Activated CD4-positive, alpha-beta memory T cell treated with anti-CD3 and anti-CD28 coated beads, Interleukin-2, amount 10 ng/mL, durations not matched to agents 7 days and 5 days (primary cell): ENCODE measurements at regions not wholly inside any gene's neighbourhood (a gene's known extent, or its start where the extent isn't known, plus 50 kb on each side); places are given as distances from the start of the nearest gene placed in this dataset.
"Not testable (repeated sequence)": the region's sequence is repeated elsewhere in the genome, so short reads cannot be mapped to it uniquely, and the experiment has no call there.

Source experiments
- CTCF ChIA-PET: fragments of 350-600 bp; sonication (Branson Sonifier 250); formaldehyde crosslinking; loops from one replicate; lab custom pipeline; 2021; ENCODE audit warnings: antibody characterized with exemption, inconsistent platforms; lab: Charles Lee
- POLR2A ChIA-PET: fragments of 350-600 bp; sonication (Branson Sonifier 250); formaldehyde crosslinking; loops from one replicate; lab custom pipeline; 2021; ENCODE audit warnings: antibody characterized with exemption; lab: Charles Lee
- DNase-seq: peaks from one replicate; pipeline ENCODE4 v3.0.0-alpha.2; 2020
- H3K27ac Mint-ChIP-seq: one replicate; pipeline ENCODE4 v1.8.0; 2021; ENCODE audit warnings: mild to moderate bottlenecking, mixed read lengths
- H3K27me3 Mint-ChIP-seq: one replicate; pipeline ENCODE4 v1.8.0; 2021; ENCODE audit warnings: mixed read lengths
- H3K36me3 Mint-ChIP-seq: one replicate; pipeline ENCODE4 v1.8.0; 2021; ENCODE audit warnings: low read depth, mixed read lengths
- H3K4me1 Mint-ChIP-seq: one replicate; pipeline ENCODE4 v1.8.0; 2021; ENCODE audit warnings: mixed read lengths
- H3K4me3 Mint-ChIP-seq: one replicate; pipeline ENCODE4 v1.8.0; 2021; ENCODE audit warnings: mild to moderate bottlenecking, mixed read lengths
- H3K9me3 Mint-ChIP-seq: one replicate; pipeline ENCODE4 v1.8.0; 2021; ENCODE audit warnings: mixed read lengths

- DNase-seq, result no peak
- H3K27me3 Mint-ChIP-seq, result peaks cover 3% of the 10 kb centered on the region
- H3K4me3 Mint-ChIP-seq, result no peak overlapping the region
- H3K4me1 Mint-ChIP-seq, result no peaks in the 10 kb centered on the region
- no peaks in the 10 kb centered on the region for H3K36me3 Mint-ChIP-seq
- ChIA-PET POLR2A (interaction anchor here (0.9 kb wide), 1 partner anchor 9 kb away, joined by 5 read pairs; no protein-coding TSS in a partner anchor), CTCF (no interaction called here)
- no peak overlapping the region for H3K27ac Mint-ChIP-seq
- H3K9me3 Mint-ChIP-seq, result no peaks in the 10 kb centered on the region
These were observed 230.9 kb downstream of the DUSP10 start for GRCh38 chr1:221510793-221511503.

DNA sequence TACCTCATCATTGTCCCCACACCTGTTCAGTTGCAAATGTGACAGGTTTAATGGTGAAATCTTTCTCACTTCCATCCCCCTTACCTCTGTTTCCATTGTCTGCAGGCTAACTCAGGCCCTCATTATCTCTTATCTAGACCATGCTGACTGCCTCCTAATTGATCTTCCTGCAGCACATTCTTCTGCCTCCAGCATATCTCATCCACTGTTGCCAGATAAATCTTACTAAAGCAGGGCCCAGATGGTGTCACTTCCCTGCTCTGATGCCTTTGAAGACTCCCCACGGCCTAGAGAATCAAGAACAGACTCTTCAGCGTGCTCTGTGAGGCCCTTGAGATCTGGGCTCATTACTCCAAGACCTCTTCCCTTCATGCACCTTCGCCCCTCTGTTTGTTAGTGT lies 230.1 kb downstream of the DUSP10 start:
- DNase-seq, result no peak
- ChIA-PET POLR2A (no interaction called here), CTCF (no interaction called here)
- no peaks in the 10 kb centered on the region for H3K27me3 Mint-ChIP-seq
- H3K4me3 Mint-ChIP-seq, result no peak overlapping the region
- H3K36me3 Mint-ChIP-seq, result no peaks in the 10 kb centered on the region
- no peaks in the 10 kb centered on the region for H3K9me3 Mint-ChIP-seq
- H3K27ac Mint-ChIP-seq, result no peak overlapping the region
- no peaks in the 10 kb centered on the region for H3K4me1 Mint-ChIP-seq

DNA sequence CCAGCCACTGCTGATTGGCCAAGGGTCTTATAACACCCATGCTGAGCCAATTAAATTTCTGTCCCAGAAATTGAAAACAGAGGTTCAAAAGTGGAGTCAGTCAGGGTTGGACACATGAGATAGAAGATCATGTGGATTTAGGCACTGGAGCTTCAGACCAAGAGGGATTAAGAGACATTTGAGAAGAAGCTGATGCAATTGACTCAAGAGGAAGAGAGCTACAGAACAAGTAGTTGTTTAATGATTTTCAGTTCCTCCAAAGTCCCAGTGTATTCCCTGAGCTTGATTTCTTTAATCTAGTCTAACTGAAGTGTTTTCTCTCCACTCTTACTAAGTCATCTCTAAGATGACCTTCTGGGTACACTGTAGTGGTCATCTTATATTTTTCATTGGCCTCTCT lies 227.1 kb downstream of the DUSP10 start:
- ChIA-PET POLR2A (no interaction called here), CTCF (no interaction called here)
- DNase-seq, result no peak
- H3K27me3 Mint-ChIP-seq, result no peaks in the 10 kb centered on the region
- no peaks in the 10 kb centered on the region for H3K36me3 Mint-ChIP-seq
- H3K9me3 Mint-ChIP-seq, result no peaks in the 10 kb centered on the region
- no peaks in the 10 kb centered on the region for H3K4me1 Mint-ChIP-seq
- no peak overlapping the region for H3K27ac Mint-ChIP-seq
- no peak overlapping the region for H3K4me3 Mint-ChIP-seq

GRCh38 chr1:221515496-221515895 lies 226.4 kb downstream of the DUSP10 start:
- Mint-ChIP-seq H3K9me3 (no peaks in the 10 kb centered on the region), H3K36me3 (no peaks in the 10 kb centered on the region), H3K27ac (no peak overlapping the region), H3K27me3 (no peaks in the 10 kb centered on the region), H3K4me3 (no peak overlapping the region), H3K4me1 (no peaks in the 10 kb centered on the region)
- ChIA-PET CTCF (no interaction called here), POLR2A (no interaction called here)
- DNase-seq, result no peak

GRCh38 chr1:221517961-221518360 lies 223.9 kb downstream of the DUSP10 start:
- Mint-ChIP-seq H3K36me3 (no peaks in the 10 kb centered on the region), H3K9me3 (no peaks in the 10 kb centered on the region), H3K4me1 (peaks cover 10% of the 10 kb centered on the region), H3K27me3 (no peaks in the 10 kb centered on the region), H3K4me3 (no peak overlapping the region), H3K27ac (no peak overlapping the region)
- POLR2A ChIA-PET, result no interaction called here
- DNase-seq, result no peak
- CTCF ChIA-PET, result no interaction called here

DNA sequence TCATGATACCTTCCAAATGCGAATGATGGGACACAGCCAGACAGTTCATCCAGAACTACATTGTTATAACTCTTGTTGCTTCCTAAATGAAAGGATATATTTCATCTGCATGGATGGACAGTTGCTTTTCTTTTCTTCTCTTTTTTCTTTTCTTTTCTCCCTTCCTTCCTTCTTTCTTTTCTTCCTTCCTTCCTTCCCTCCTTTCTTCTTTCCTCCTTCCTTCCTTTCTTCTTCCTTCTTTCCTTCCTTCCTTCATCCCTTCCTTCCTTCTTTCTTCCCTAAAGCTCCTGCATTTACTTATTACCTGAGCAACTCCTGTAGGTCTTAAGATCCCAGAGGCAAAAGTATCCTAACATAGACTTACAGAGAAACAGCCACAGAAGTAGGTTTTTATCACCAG lies 221.6 kb downstream of the DUSP10 start:
- Mint-ChIP-seq H3K4me3 (no peak overlapping the region), H3K27me3 (no peaks in the 10 kb centered on the region), H3K4me1 (peaks cover 11% of the 10 kb centered on the region), H3K9me3 (no peaks in the 10 kb centered on the region), H3K36me3 (no peaks in the 10 kb centered on the region), H3K27ac (no peak overlapping the region)
- POLR2A ChIA-PET, result interaction anchor here (1.1 kb wide), 1 partner anchor 10 kb away, joined by 5 read pairs; no protein-coding TSS in a partner anchor
- CTCF ChIA-PET, result interaction anchor here (0.7 kb wide), 1 partner anchor 507 kb away, joined by 4 read pairs; no protein-coding TSS in a partner anchor
- no peak for DNase-seq

- Mint-ChIP-seq H3K27ac (no peak overlapping the region), H3K9me3 (no peaks in the 10 kb centered on the region), H3K36me3 (no peaks in the 10 kb centered on the region), H3K27me3 (no peaks in the 10 kb centered on the region), H3K4me3 (no peak overlapping the region), H3K4me1 (peaks cover 11% of the 10 kb centered on the region)
- DNase-seq, result no peak
- POLR2A ChIA-PET, result no interaction called here
- CTCF ChIA-PET, result no interaction called here
These were observed 220.2 kb downstream of the DUSP10 start for GRCh38 chr1:221521686-221522085.

DNA sequence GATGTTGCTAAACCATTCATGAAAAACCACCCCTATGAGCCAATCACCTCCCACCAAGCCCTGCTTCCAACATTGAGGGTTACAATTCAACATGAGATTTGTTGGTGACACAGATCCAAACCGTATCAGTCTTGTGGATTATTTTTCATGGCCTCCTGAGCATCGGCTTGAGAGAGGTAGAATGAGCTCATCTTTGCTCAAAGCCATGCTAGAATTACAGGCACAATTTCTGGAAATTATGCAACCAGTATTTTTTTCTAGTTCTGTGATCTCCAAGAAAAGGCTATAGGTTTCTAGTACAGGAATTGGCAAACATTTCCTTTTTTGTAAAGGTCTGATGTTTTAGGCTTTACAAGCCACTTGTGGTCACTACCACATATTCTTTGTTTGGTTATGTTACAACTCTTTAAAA lies 219.4 kb downstream of the DUSP10 start:
- CTCF ChIA-PET, result interaction anchor here (1.0 kb wide), 1 partner anchor 15 kb away, joined by 3 read pairs; no protein-coding TSS in a partner anchor
- Mint-ChIP-seq H3K27me3 (no peaks in the 10 kb centered on the region), H3K4me1 (peaks cover 11% of the 10 kb centered on the region), H3K9me3 (no peaks in the 10 kb centered on the region), H3K27ac (no peak overlapping the region), H3K4me3 (no peak overlapping the region), H3K36me3 (no peaks in the 10 kb centered on the region)
- POLR2A ChIA-PET, result interaction anchor here (1.1 kb wide), 1 partner anchor 219 kb away, joined by 3 read pairs; no protein-coding TSS in a partner anchor
- no peak for DNase-seq

- Mint-ChIP-seq H3K4me3 (no peak overlapping the region), H3K27me3 (peaks cover 12% of the 10 kb centered on the region), H3K27ac (no peak overlapping the region), H3K36me3 (no peaks in the 10 kb centered on the region), H3K4me1 (peaks cover 11% of the 10 kb centered on the region), H3K9me3 (no peaks in the 10 kb centered on the region)
- POLR2A ChIA-PET, result no interaction called here
- no peak for DNase-seq
- CTCF ChIA-PET, result no interaction called here
These were observed 216.1 kb downstream of the DUSP10 start for GRCh38 chr1:221525749-221526148.

DNA sequence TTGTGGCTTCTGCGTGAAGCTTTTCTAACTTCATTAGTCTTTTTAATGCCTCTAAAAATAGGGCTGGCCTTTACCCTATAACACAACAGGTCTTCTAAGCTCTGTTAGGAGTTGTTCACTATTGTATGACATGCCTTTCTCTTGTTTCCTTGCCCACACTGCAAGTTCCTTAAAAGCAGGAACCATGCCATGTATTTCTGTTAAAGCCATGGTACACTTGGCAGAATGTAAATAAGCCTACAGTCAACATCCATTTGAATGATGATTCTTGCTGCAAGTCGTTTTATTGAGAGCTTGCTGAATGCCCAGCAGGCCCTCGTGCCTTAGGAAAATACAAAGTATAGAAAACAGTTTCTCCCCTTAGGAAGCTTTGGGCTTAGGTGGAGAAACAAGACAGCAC lies 214.6 kb downstream of the DUSP10 start:
- DNase-seq, result no peak
- POLR2A ChIA-PET, result no interaction called here
- H3K4me3 Mint-ChIP-seq, result no peak overlapping the region
- no peaks in the 10 kb centered on the region for H3K36me3 Mint-ChIP-seq
- no peaks in the 10 kb centered on the region for H3K9me3 Mint-ChIP-seq
- H3K27me3 Mint-ChIP-seq, result peaks cover 19% of the 10 kb centered on the region
- H3K4me1 Mint-ChIP-seq, result peaks cover 4% of the 10 kb centered on the region
- no peak overlapping the region for H3K27ac Mint-ChIP-seq
- CTCF ChIA-PET, result no interaction called here

DNA sequence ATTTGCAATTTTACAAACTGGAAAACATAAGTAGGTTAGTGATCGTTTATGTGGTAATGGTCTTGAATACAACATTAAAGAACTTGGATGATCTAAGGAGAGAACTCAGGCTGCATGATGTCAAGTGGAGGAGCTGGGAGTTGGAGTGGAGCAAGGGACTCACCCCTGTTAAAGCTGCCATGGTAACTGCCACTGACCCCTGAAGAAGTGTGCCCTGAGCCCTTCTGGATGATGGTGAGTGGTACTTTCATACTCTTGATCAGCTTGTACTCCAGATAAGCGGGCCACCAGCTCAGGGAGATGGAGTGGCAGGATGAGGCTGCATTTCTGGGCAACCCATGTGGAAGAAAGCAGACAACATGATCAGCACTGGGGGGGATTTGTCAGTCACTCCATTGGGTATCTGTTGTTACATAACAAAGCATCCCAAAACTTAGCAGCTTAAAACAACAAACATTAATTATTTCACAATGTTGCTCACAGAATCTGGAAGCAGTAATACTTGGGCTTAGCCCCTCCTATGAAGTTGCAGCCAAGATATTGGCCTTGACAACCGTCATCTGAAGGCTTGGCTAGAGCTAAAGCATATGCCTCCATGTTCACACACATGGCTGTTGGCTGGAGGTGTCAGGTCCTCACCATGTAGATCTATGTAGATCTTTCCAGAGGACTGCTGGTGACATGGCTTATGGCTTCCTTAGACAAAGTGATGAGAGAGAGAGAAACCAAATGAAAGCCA lies 213.8 kb downstream of the DUSP10 start:
- peaks cover under 1% of the 10 kb centered on the region for H3K4me1 Mint-ChIP-seq
- ChIA-PET POLR2A (no interaction called here), CTCF (no interaction called here)
- H3K36me3 Mint-ChIP-seq, result no peaks in the 10 kb centered on the region
- no peak overlapping the region for H3K4me3 Mint-ChIP-seq
- peaks cover 20% of the 10 kb centered on the region for H3K27me3 Mint-ChIP-seq
- H3K9me3 Mint-ChIP-seq, result no peaks in the 10 kb centered on the region
- H3K27ac Mint-ChIP-seq, result no peak overlapping the region
- DNase-seq, result no peak

GRCh38 chr1:221530159-221530558 lies 211.7 kb downstream of the DUSP10 start:
- H3K27ac Mint-ChIP-seq, H3K9me3 Mint-ChIP-seq, POLR2A ChIA-PET, H3K4me1 Mint-ChIP-seq, H3K4me3 Mint-ChIP-seq, CTCF ChIA-PET, DNase-seq, H3K36me3 Mint-ChIP-seq: not testable (repeated sequence)
- H3K27me3 Mint-ChIP-seq, result peaks cover 22% of the 10 kb centered on the region

- ChIA-PET POLR2A (no interaction called here), CTCF (no interaction called here)
- Mint-ChIP-seq H3K36me3 (no peaks in the 10 kb centered on the region), H3K4me1 (no peaks in the 10 kb centered on the region), H3K27ac (no peak overlapping the region), H3K4me3 (no peak overlapping the region), H3K27me3 (peaks cover 25% of the 10 kb centered on the region), H3K9me3 (no peaks in the 10 kb centered on the region)
- no peak for DNase-seq
These were observed 211.1 kb downstream of the DUSP10 start for GRCh38 chr1:221530791-221531190.
